ENCODE measurements at regions not wholly inside any gene's neighbourhood (a gene's known extent, or its start where the extent isn't known, plus 50 kb on each side); places are given as distances from the start of the nearest gene placed in this dataset.
"Not testable (repeated sequence)": the region's sequence is repeated elsewhere in the genome, so short reads cannot be mapped to it uniquely, and the experiment has no call there.

- Histone ChIP-seq H3K4me3 (ENCODE audit: low read length) (no peak overlapping the region), H3K27me3 (ENCODE audit: control insufficient read depth, insufficient read depth, low read length) (no peaks in the 10 kb centered on the region), H3K9me3 (ENCODE audit: control insufficient read depth, low read length) (no peaks in the 10 kb centered on the region), H3K36me3 (ENCODE audit: control insufficient read depth, insufficient read depth, low read length) (no peaks in the 10 kb centered on the region), H3K4me1 (ENCODE audit: control insufficient read depth, insufficient read depth, low read length) (no peaks in the 10 kb centered on the region), H3K9ac (ENCODE audit: low read length) (no peak overlapping the region)
Observed at GRCh38 chr13:95391785-95392184, 90.5 kb upstream of the ABCC4 start.

- Histone ChIP-seq H3K36me3 (ENCODE audit: control insufficient read depth, insufficient read depth, low read length) (no peaks in the 10 kb centered on the region), H3K4me3 (ENCODE audit: low read length) (no peak overlapping the region), H3K9ac (ENCODE audit: low read length) (no peak overlapping the region), H3K9me3 (ENCODE audit: control insufficient read depth, low read length) (no peaks in the 10 kb centered on the region), H3K4me1 (ENCODE audit: control insufficient read depth, insufficient read depth, low read length) (no peaks in the 10 kb centered on the region), H3K27me3 (ENCODE audit: control insufficient read depth, insufficient read depth, low read length) (no peaks in the 10 kb centered on the region)
Observed at GRCh38 chr13:95392597-95392996, 91.3 kb upstream of the ABCC4 start.

- Histone ChIP-seq H3K9me3 (ENCODE audit: control insufficient read depth, low read length) (no peaks in the 10 kb centered on the region), H3K27me3 (ENCODE audit: control insufficient read depth, insufficient read depth, low read length) (peaks cover 7% of the 10 kb centered on the region), H3K4me1 (ENCODE audit: control insufficient read depth, insufficient read depth, low read length) (peaks cover 7% of the 10 kb centered on the region), H3K9ac (ENCODE audit: low read length) (peak overlapping the region; percentile 32), H3K36me3 (ENCODE audit: control insufficient read depth, insufficient read depth, low read length) (no peaks in the 10 kb centered on the region), H3K4me3 (ENCODE audit: low read length) (peak overlapping the region; percentile 49)
Observed at GRCh38 chr13:95403349-95404140, 102.3 kb upstream of the ABCC4 start.

GRCh38 chr13:95404141-95404882 lies 103.1 kb upstream of the ABCC4 start:
- Histone ChIP-seq H3K4me3 (ENCODE audit: low read length) (peak overlapping the region; percentile 49), H3K9ac (ENCODE audit: low read length) (peak overlapping the region; percentile 32), H3K27me3 (ENCODE audit: control insufficient read depth, insufficient read depth, low read length) (peaks cover 7% of the 10 kb centered on the region), H3K9me3 (ENCODE audit: control insufficient read depth, low read length) (no peaks in the 10 kb centered on the region), H3K36me3 (ENCODE audit: control insufficient read depth, insufficient read depth, low read length) (no peaks in the 10 kb centered on the region), H3K4me1 (ENCODE audit: control insufficient read depth, insufficient read depth, low read length) (peaks cover 7% of the 10 kb centered on the region)

GRCh38 chr13:95406176-95406575 lies 104.9 kb upstream of the ABCC4 start:
- Histone ChIP-seq H3K36me3 (ENCODE audit: control insufficient read depth, insufficient read depth, low read length) (no peaks in the 10 kb centered on the region), H3K4me1 (ENCODE audit: control insufficient read depth, insufficient read depth, low read length) (peaks cover 7% of the 10 kb centered on the region), H3K4me3 (ENCODE audit: low read length) (no peak overlapping the region), H3K9me3 (ENCODE audit: control insufficient read depth, low read length) (no peaks in the 10 kb centered on the region), H3K9ac (ENCODE audit: low read length) (no peak overlapping the region), H3K27me3 (ENCODE audit: control insufficient read depth, insufficient read depth, low read length) (peaks cover 7% of the 10 kb centered on the region)

GRCh38 chr13:95411428-95412040 lies 110.3 kb upstream of the ABCC4 start:
- H3K9me3 ChIP-seq (ENCODE audit: control insufficient read depth, low read length), result no peaks in the 10 kb centered on the region
- no peak overlapping the region for H3K4me3 ChIP-seq (ENCODE audit: low read length)
- H3K36me3 ChIP-seq (ENCODE audit: control insufficient read depth, insufficient read depth, low read length), result no peaks in the 10 kb centered on the region
- no peak overlapping the region for H3K9ac ChIP-seq (ENCODE audit: low read length)
- no peaks in the 10 kb centered on the region for H3K27me3 ChIP-seq (ENCODE audit: control insufficient read depth, insufficient read depth, low read length)
- no peaks in the 10 kb centered on the region for H3K4me1 ChIP-seq (ENCODE audit: control insufficient read depth, insufficient read depth, low read length)

- H3K36me3 ChIP-seq (ENCODE audit: control insufficient read depth, insufficient read depth, low read length), result no peaks in the 10 kb centered on the region
- H3K4me3 ChIP-seq (ENCODE audit: low read length), result no peak overlapping the region
- no peaks in the 10 kb centered on the region for H3K4me1 ChIP-seq (ENCODE audit: control insufficient read depth, insufficient read depth, low read length)
- H3K9ac ChIP-seq (ENCODE audit: low read length), result no peak overlapping the region
- no peaks in the 10 kb centered on the region for H3K9me3 ChIP-seq (ENCODE audit: control insufficient read depth, low read length)
- H3K27me3 ChIP-seq (ENCODE audit: control insufficient read depth, insufficient read depth, low read length), result no peaks in the 10 kb centered on the region
Observed at GRCh38 chr13:95418946-95419345, 117.7 kb upstream of the ABCC4 start.

- no peaks in the 10 kb centered on the region for H3K36me3 ChIP-seq (ENCODE audit: control insufficient read depth, insufficient read depth, low read length)
- no peak overlapping the region for H3K9ac ChIP-seq (ENCODE audit: low read length)
- H3K27me3 ChIP-seq (ENCODE audit: control insufficient read depth, insufficient read depth, low read length), result no peaks in the 10 kb centered on the region
- no peaks in the 10 kb centered on the region for H3K4me1 ChIP-seq (ENCODE audit: control insufficient read depth, insufficient read depth, low read length)
- H3K4me3 ChIP-seq (ENCODE audit: low read length), result no peak overlapping the region
- no peaks in the 10 kb centered on the region for H3K9me3 ChIP-seq (ENCODE audit: control insufficient read depth, low read length)
Observed at GRCh38 chr13:95420501-95420900, 119.2 kb upstream of the ABCC4 start.

- no peak overlapping the region for H3K4me3 ChIP-seq (ENCODE audit: low read length)
- H3K9ac ChIP-seq (ENCODE audit: low read length), result no peak overlapping the region
- H3K36me3 ChIP-seq (ENCODE audit: control insufficient read depth, insufficient read depth, low read length), result no peaks in the 10 kb centered on the region
- H3K4me1 ChIP-seq (ENCODE audit: control insufficient read depth, insufficient read depth, low read length), result no peaks in the 10 kb centered on the region
- no peaks in the 10 kb centered on the region for H3K27me3 ChIP-seq (ENCODE audit: control insufficient read depth, insufficient read depth, low read length)
- H3K9me3 ChIP-seq (ENCODE audit: control insufficient read depth, low read length), result no peaks in the 10 kb centered on the region
Observed at GRCh38 chr13:95426631-95427030, 125.4 kb upstream of the ABCC4 start.

GRCh38 chr13:95430525-95430924 lies 122.0 kb upstream of the CLDN10 start:
- not testable (repeated sequence) for H3K4me1 ChIP-seq (ENCODE audit: control insufficient read depth, insufficient read depth, low read length); H3K27me3 ChIP-seq (ENCODE audit: control insufficient read depth, insufficient read depth, low read length); H3K9ac ChIP-seq (ENCODE audit: low read length); H3K4me3 ChIP-seq (ENCODE audit: low read length); H3K36me3 ChIP-seq (ENCODE audit: control insufficient read depth, insufficient read depth, low read length); H3K9me3 ChIP-seq (ENCODE audit: control insufficient read depth, low read length)

GRCh38 chr13:95432141-95432540 lies 120.4 kb upstream of the CLDN10 start:
- Histone ChIP-seq H3K9ac (ENCODE audit: low read length) (no peak overlapping the region), H3K27me3 (ENCODE audit: control insufficient read depth, insufficient read depth, low read length) (no peaks in the 10 kb centered on the region), H3K36me3 (ENCODE audit: control insufficient read depth, insufficient read depth, low read length) (no peaks in the 10 kb centered on the region), H3K4me3 (ENCODE audit: low read length) (no peak overlapping the region), H3K4me1 (ENCODE audit: control insufficient read depth, insufficient read depth, low read length) (no peaks in the 10 kb centered on the region), H3K9me3 (ENCODE audit: control insufficient read depth, low read length) (no peaks in the 10 kb centered on the region)

GRCh38 chr13:95433537-95433936 lies 119.0 kb upstream of the CLDN10 start:
- H3K4me1 ChIP-seq (ENCODE audit: control insufficient read depth, insufficient read depth, low read length), result no peaks in the 10 kb centered on the region
- H3K9ac ChIP-seq (ENCODE audit: low read length), result no peak overlapping the region
- no peaks in the 10 kb centered on the region for H3K27me3 ChIP-seq (ENCODE audit: control insufficient read depth, insufficient read depth, low read length)
- no peaks in the 10 kb centered on the region for H3K36me3 ChIP-seq (ENCODE audit: control insufficient read depth, insufficient read depth, low read length)
- H3K4me3 ChIP-seq (ENCODE audit: low read length), result no peak overlapping the region
- H3K9me3 ChIP-seq (ENCODE audit: control insufficient read depth, low read length), result no peaks in the 10 kb centered on the region
